ENCODE measurements at regions not wholly inside any gene's neighbourhood (a gene's known extent, or its start where the extent isn't known, plus 50 kb on each side); places are given as distances from the start of the nearest gene placed in this dataset.

DNA sequence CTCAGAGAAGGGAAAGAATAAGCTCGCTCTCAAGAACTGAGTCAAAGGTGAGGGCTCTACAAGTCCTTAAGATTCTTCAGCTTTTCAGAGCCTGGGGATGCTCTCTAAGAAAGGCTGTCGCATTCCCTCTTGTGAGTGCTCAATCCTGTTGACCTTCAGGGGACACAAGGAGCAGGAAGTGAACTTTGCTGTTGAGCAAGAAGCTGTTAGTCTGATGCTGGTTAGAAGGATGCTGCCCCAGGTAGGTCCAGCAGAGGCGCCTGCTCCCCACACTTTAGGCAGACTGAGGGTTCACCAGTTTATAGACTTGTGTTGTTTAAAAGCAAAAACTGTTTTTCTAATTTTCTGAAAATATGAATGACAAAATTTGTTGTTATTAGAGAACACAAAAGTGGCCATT lies 125.4 kb upstream of the SPOCK3 start:
- TF ChIP-seq, protein P1, sequence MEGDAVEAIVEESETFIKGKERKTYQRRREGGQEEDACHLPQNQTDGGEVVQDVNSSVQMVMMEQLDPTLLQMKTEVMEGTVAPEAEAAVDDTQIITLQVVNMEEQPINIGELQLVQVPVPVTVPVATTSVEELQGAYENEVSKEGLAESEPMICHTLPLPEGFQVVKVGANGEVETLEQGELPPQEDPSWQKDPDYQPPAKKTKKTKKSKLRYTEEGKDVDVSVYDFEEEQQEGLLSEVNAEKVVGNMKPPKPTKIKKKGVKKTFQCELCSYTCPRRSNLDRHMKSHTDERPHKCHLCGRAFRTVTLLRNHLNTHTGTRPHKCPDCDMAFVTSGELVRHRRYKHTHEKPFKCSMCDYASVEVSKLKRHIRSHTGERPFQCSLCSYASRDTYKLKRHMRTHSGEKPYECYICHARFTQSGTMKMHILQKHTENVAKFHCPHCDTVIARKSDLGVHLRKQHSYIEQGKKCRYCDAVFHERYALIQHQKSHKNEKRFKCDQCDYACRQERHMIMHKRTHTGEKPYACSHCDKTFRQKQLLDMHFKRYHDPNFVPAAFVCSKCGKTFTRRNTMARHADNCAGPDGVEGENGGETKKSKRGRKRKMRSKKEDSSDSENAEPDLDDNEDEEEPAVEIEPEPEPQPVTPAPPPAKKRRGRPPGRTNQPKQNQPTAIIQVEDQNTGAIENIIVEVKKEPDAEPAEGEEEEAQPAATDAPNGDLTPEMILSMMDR (IDR thresholded peaks at IDR 0.05), result no peak
- TF ChIP-seq EZH2phosphoT487 (IDR thresholded peaks at IDR 0.05) (no peak), EZH2 (IDR thresholded peaks at IDR 0.05) (no peak)

All from neural progenitor cell (in vitro differentiated cells).